Endodermal cell (in vitro differentiated cells): ENCODE measurements at regions not wholly inside any gene's neighbourhood (a gene's known extent, or its start where the extent isn't known, plus 50 kb on each side); places are given as distances from the start of the nearest gene placed in this dataset.

Source experiments
- DNase-seq: peaks from one replicate; pipeline ENCODE4 v3.0.0-alpha.2; 2017
- H3K27ac ChIP-seq: 2 replicates; pipeline ENCODE4 v1.5.1; 2013; ENCODE audit warnings: mild to moderate bottlenecking, low read depth, low read length, moderate library complexity
- H3K27me3 ChIP-seq: 2 replicates; pipeline ENCODE4 v1.6.1; 2013; ENCODE audit warnings: mild to moderate bottlenecking, low read length, moderate library complexity; ENCODE audit not compliant: insufficient read depth, control insufficient read depth, poor library complexity, severe bottlenecking
- H3K36me3 ChIP-seq: 2 replicates; pipeline ENCODE4 v1.7.0; 2013; ENCODE audit warnings: mild to moderate bottlenecking, low read length, moderate library complexity; ENCODE audit not compliant: control insufficient read depth, insufficient read depth
- H3K4me1 ChIP-seq: one replicate; pipeline ENCODE4 v1.7.0; 2013; ENCODE audit warnings: low read length; ENCODE audit not compliant: control insufficient read depth, insufficient read depth
- H3K4me3 ChIP-seq: 2 replicates; pipeline ENCODE4 v1.5.1; 2013; ENCODE audit warnings: mild to moderate bottlenecking, low read length, moderate library complexity
- H3K9ac ChIP-seq: 2 replicates; pipeline ENCODE4 v1.6.1; 2013; ENCODE audit warnings: mild to moderate bottlenecking, low read length, moderate library complexity; ENCODE audit not compliant: poor library complexity, severe bottlenecking; ENCODE audit errors: extremely low read depth
- H3K9me3 ChIP-seq: 2 replicates; pipeline ENCODE4 v1.6.1; 2013; ENCODE audit warnings: mild to moderate bottlenecking, low read length, moderate library complexity; ENCODE audit not compliant: control insufficient read depth
- H3K27ac Mint-ChIP-seq: 2 replicates; pipeline ENCODE4 v1.8.0; 2020; ENCODE audit warnings: mixed read lengths
- H3K27me3 Mint-ChIP-seq: 2 replicates; pipeline ENCODE4 v1.8.0; 2021; ENCODE audit warnings: mild to moderate bottlenecking, mixed read lengths; ENCODE audit not compliant: insufficient read depth
- H3K36me3 Mint-ChIP-seq: 2 replicates; pipeline ENCODE4 v1.8.0; 2020; ENCODE audit warnings: low read depth, mixed read lengths
- H3K4me1 Mint-ChIP-seq: 2 replicates; pipeline ENCODE4 v1.8.0; 2020; ENCODE audit warnings: mixed read lengths
- H3K4me3 Mint-ChIP-seq: 2 replicates; pipeline ENCODE4 v1.8.0; 2020; ENCODE audit warnings: mild to moderate bottlenecking, moderate library complexity, mixed read lengths
- H3K9me3 Mint-ChIP-seq: 2 replicates; pipeline ENCODE4 v1.8.0; 2020; ENCODE audit warnings: mild to moderate bottlenecking, mixed read lengths
- CTCF ChIP-seq: fragments of 200-600 bp; sonication (generic); conservative IDR thresholded peaks from 2 replicates; pipeline ENCODE4 v1.5.0; 2021; ENCODE audit warnings: antibody characterized with exemption, mild to moderate bottlenecking
- WGBS, 2 experiments: methylation state at CpG; one replicate each; pipeline versions ENCODE4 v1.1.5 to v1.1.7; 2013; ENCODE audit warnings: missing lambda C conversion rate in 2 of 2, mixed read lengths in 1 of 2; ENCODE audit not compliant: insufficient coverage in 1 of 2, insufficient read length in 1 of 2; 5-methylcytosine and 5-hydroxymethylcytosine counted together

- no peak for DNase-seq
- peaks cover 2% of the 10 kb centered on the region for H3K9me3 Mint-ChIP-seq
Observed at GRCh38 chr4:132557660-132558059, 591.4 kb upstream of the PCDH10 start.

GRCh38 chr4:132564920-132565319 is 584.2 kb upstream of the PCDH10 start:
- Mint-ChIP-seq H3K4me1 (no peaks in the 10 kb centered on the region), H3K4me3 (no peak overlapping the region), H3K9me3 (peaks cover 5% of the 10 kb centered on the region), H3K36me3 (no peaks in the 10 kb centered on the region), H3K27ac (no peak overlapping the region), H3K27me3 (no peaks in the 10 kb centered on the region)
- Histone ChIP-seq H3K36me3 (no peaks in the 10 kb centered on the region), H3K4me1 (no peaks in the 10 kb centered on the region), H3K4me3 (no peak overlapping the region), H3K9me3 (no peaks in the 10 kb centered on the region), H3K27me3 (no peaks in the 10 kb centered on the region), H3K9ac (no peak overlapping the region), H3K27ac (no peak overlapping the region)
- peak; percentile 62 for TF ChIP-seq CTCF
- DNase-seq, result no peak
- 88 to 94% methylated on average over 1 of the region's 1 CpG for WGBS, 2 experiments

More at GRCh38 chr4:132557660-132558059, 591.4 kb upstream of the PCDH10 start:
- H3K4me1 Mint-ChIP-seq, result no peaks in the 10 kb centered on the region
- no peaks in the 10 kb centered on the region for H3K27me3 ChIP-seq
- peak; percentile 80 for TF ChIP-seq CTCF
- no peaks in the 10 kb centered on the region for H3K27me3 Mint-ChIP-seq
- no peak overlapping the region for H3K27ac ChIP-seq
- H3K27ac Mint-ChIP-seq, result no peak overlapping the region
- H3K36me3 ChIP-seq, result no peaks in the 10 kb centered on the region
- no peaks in the 10 kb centered on the region for H3K36me3 Mint-ChIP-seq
- no peak overlapping the region for H3K4me3 Mint-ChIP-seq
- no peaks in the 10 kb centered on the region for H3K4me1 ChIP-seq
- no peaks in the 10 kb centered on the region for H3K9me3 ChIP-seq
- no peak overlapping the region for H3K9ac ChIP-seq
- no peak overlapping the region for H3K4me3 ChIP-seq

- H3K9me3 Mint-ChIP-seq, result peaks cover 5% of the 10 kb centered on the region
- H3K27me3 Mint-ChIP-seq, result no peaks in the 10 kb centered on the region
- H3K36me3 Mint-ChIP-seq, result no peaks in the 10 kb centered on the region
- Histone ChIP-seq H3K27me3 (no peaks in the 10 kb centered on the region), H3K27ac (no peak overlapping the region), H3K4me3 (no peak overlapping the region), H3K36me3 (no peaks in the 10 kb centered on the region), H3K4me1 (no peaks in the 10 kb centered on the region), H3K9me3 (no peaks in the 10 kb centered on the region), H3K9ac (no peak overlapping the region)
- H3K4me3 Mint-ChIP-seq, result no peak overlapping the region
- no peaks in the 10 kb centered on the region for H3K4me1 Mint-ChIP-seq
- DNase-seq, result no peak
- 93 to 100% methylated on average over 2 of the region's 2 CpGs for WGBS, 2 experiments
- H3K27ac Mint-ChIP-seq, result no peak overlapping the region
- TF ChIP-seq CTCF, result no peak
Observed at GRCh38 chr4:132565542-132565941, 583.6 kb upstream of the PCDH10 start.
